Activated CD4-positive, alpha-beta T cell treated with anti-CD3 and anti-CD28 coated beads, Interleukin-2, amount 10 ng/mL, durations not matched to agents 24 days and 14 days (primary cell): ENCODE measurements at regions not wholly inside any gene's neighbourhood (a gene's known extent, or its start where the extent isn't known, plus 50 kb on each side); places are given as distances from the start of the nearest gene placed in this dataset.
A peak's percentile ranks its signal among the peaks of the same experiment; 100 is the strongest.
"Not testable (repeated sequence)": the region's sequence is repeated elsewhere in the genome, so short reads cannot be mapped to it uniquely, and the experiment has no call there.

ENCODE experiments used
- DNase-seq: peaks from one replicate; pipeline ENCODE4 v3.0.0; 2022
- H3K27ac Mint-ChIP-seq: one replicate; pipeline ENCODE4 v1.8.0; 2022; ENCODE audit warnings: mild to moderate bottlenecking, mixed read lengths
- H3K27me3 Mint-ChIP-seq: one replicate; pipeline ENCODE4 v1.8.0; 2022; ENCODE audit warnings: mixed read lengths
- H3K36me3 Mint-ChIP-seq: one replicate; pipeline ENCODE4 v1.8.0; 2022; ENCODE audit warnings: low read depth, mild to moderate bottlenecking, mixed read lengths
- H3K4me1 Mint-ChIP-seq: one replicate; pipeline ENCODE4 v1.8.0; 2021; ENCODE audit warnings: mixed read lengths
- H3K4me3 Mint-ChIP-seq: one replicate; pipeline ENCODE4 v1.8.0; 2022; ENCODE audit warnings: mild to moderate bottlenecking, moderate library complexity, mixed read lengths
- H3K9me3 Mint-ChIP-seq: one replicate; pipeline ENCODE4 v1.8.0; 2021; ENCODE audit warnings: mixed read lengths
- intact Hi-C: fragments of 100-400 bp; cut with micrococcal nuclease; formaldehyde crosslinking; loops from one replicate; pipeline ENCODE4 v1.15.1; 2023

DNA sequence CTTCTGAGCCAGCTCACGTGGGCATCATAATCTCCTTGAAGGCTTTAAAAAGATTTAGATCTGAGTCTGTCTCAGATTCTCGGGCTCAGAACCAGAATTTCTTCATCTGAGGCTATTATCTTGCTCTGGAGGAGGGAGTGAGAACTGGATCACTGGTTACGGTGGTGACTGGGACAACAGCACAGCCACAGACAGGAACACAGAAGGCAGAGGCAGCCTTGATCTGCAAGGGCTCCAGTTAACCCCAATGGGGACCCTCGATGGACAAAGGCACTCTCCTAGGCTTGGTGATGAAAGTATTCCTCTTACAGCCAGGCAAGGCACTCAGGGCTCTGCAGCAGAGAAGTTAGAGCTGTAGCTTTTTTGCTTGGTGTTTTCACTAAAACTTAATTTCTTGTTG lies 87.7 kb upstream of the POTEM start:
- intact Hi-C loops, H3K27me3 Mint-ChIP-seq, H3K27ac Mint-ChIP-seq, H3K4me3 Mint-ChIP-seq, H3K4me1 Mint-ChIP-seq, DNase-seq, H3K9me3 Mint-ChIP-seq, H3K36me3 Mint-ChIP-seq: not testable (repeated sequence)

GRCh38 chr14:18880519-18880918 lies 86.7 kb upstream of the POTEM start:
- H3K27me3 Mint-ChIP-seq, H3K4me1 Mint-ChIP-seq, H3K27ac Mint-ChIP-seq, intact Hi-C loops, H3K36me3 Mint-ChIP-seq, H3K4me3 Mint-ChIP-seq, DNase-seq, H3K9me3 Mint-ChIP-seq: not testable (repeated sequence)

DNA sequence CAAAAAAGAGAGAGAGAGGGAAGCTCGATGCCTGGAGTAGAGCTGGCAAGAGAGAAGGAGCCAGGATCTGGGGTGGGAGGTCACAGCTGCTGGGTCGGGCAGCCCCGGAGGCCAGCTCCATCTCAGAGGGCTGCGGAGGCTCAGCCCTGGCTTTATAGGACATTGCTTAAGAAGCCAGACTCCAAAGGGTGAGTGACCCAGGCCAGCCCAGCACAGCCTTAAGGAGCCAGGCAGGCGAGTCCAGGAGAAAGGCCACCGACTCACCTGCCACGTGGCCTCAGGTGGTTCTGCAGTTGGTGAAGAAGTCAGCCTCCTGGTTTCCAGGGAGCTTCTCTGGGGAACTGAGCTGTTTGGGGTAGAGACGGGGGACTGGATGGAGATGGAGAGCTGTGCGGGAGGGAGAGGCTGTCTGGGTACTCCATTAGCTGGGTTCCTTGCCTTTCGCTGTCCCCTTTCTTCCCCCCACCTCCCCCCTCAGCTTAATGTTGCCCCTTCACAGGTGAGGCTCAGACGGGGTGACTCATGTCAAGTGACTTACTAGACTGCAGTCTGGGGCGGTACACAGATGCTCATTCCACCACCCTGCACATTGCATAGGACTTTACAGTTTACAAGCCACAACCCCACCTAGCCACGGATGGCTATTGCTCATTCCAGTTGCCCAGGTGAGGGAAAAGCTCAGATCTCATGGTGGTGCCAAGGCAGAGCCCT lies 85.9 kb upstream of the POTEM start:
- DNase-seq, H3K27ac Mint-ChIP-seq, intact Hi-C loops, H3K9me3 Mint-ChIP-seq, H3K27me3 Mint-ChIP-seq, H3K36me3 Mint-ChIP-seq, H3K4me1 Mint-ChIP-seq, H3K4me3 Mint-ChIP-seq: not testable (repeated sequence)

GRCh38 chr14:18881860-18882489 lies 85.3 kb upstream of the POTEM start:
- H3K4me3 Mint-ChIP-seq, intact Hi-C loops, DNase-seq, H3K4me1 Mint-ChIP-seq, H3K9me3 Mint-ChIP-seq, H3K27me3 Mint-ChIP-seq, H3K27ac Mint-ChIP-seq, H3K36me3 Mint-ChIP-seq: not testable (repeated sequence)

DNA sequence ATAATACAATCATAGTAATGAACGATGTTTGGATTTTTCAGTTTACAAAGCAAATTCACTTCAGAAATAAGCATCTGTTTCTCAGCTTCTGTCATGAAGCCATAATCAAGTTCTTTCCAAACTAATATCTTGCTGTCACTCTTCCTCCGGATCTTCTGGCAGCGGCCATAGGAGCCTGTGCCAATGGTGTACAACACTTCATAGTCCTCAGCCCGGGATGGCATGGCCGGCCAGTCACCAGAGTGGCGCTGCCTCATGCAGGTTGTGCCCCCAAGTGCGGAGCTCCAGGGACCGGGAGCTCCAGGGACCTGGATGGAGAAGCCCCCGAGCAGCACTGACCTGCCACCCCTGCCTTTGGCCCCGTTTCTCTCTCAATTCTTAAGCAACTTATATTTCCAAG lies 77.0 kb upstream of the POTEM start:
- H3K4me3 Mint-ChIP-seq, intact Hi-C loops, H3K4me1 Mint-ChIP-seq, H3K27ac Mint-ChIP-seq, DNase-seq, H3K9me3 Mint-ChIP-seq, H3K27me3 Mint-ChIP-seq, H3K36me3 Mint-ChIP-seq: not testable (repeated sequence)

- H3K4me3 Mint-ChIP-seq, H3K27me3 Mint-ChIP-seq, intact Hi-C loops, H3K36me3 Mint-ChIP-seq, H3K27ac Mint-ChIP-seq, H3K9me3 Mint-ChIP-seq, H3K4me1 Mint-ChIP-seq, DNase-seq: not testable (repeated sequence)
Measured at GRCh38 chr14:18913860-18914259, 53.4 kb upstream of the POTEM start.

DNA sequence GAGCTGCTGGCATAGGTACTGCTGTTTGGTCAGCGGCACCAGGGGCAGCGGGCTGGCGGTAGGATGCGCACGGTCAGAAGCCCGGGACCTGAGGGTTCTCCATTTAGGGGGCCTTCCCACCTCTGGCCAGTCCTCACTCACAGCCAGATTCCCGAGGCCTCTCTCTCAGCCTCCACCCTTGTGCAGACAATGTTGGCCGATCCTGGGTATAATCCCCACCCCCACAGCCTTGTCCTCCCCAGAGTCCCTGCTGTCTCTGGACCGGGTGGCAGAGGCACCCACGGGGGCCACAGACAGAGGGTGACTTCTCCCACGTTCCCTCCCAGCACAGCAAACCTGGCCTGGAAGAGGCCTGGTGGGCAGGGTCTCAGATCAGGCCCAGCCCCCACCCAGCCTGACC lies 52.7 kb upstream of the POTEM start:
- H3K27me3 Mint-ChIP-seq, H3K4me1 Mint-ChIP-seq, H3K4me3 Mint-ChIP-seq, H3K9me3 Mint-ChIP-seq, H3K27ac Mint-ChIP-seq, H3K36me3 Mint-ChIP-seq, intact Hi-C loops: not testable (repeated sequence)
- peak; percentile 41 for DNase-seq
